ENCODE measurements at regions not wholly inside any gene's neighbourhood (a gene's known extent, or its start where the extent isn't known, plus 50 kb on each side); places are given as distances from the start of the nearest gene placed in this dataset.
"Not testable (repeated sequence)": the region's sequence is repeated elsewhere in the genome, so short reads cannot be mapped to it uniquely, and the experiment has no call there.

GRCh38 chr1:4486408-4487120 lies 167.8 kb upstream of the AJAP1 start:
- intact Hi-C loops (cut with DNase I): no loop called here
- DNase-seq: no peak
- WGBS (ENCODE audit: insufficient coverage, low coverage, low lambda C conversion rate, missing lambda C conversion rate): 79% methylated on average over 13 of the region's 22 CpGs

GRCh38 chr1:4488018-4488417 lies 166.4 kb upstream of the AJAP1 start:
- H3K27me3 ChIP-seq: no peaks in the 10 kb centered on the region
- H3K4me3 ChIP-seq: no peak overlapping the region
- no peak for ATAC-seq
- no peaks in the 10 kb centered on the region for H3K36me3 ChIP-seq
- no peaks in the 10 kb centered on the region for H3K4me1 ChIP-seq
- intact Hi-C loops (cut with DNase I): no loop called here
- no peak for DNase-seq
- H3K9me3 ChIP-seq: no peaks in the 10 kb centered on the region
- TF ChIP-seq POLR2A (IDR thresholded peaks at IDR 0.05): no peak
- no peak for TF ChIP-seq CTCF (IDR thresholded peaks at IDR 0.05)
- WGBS (ENCODE audit: insufficient coverage, low coverage, low lambda C conversion rate, missing lambda C conversion rate): 30% methylated on average over 5 of the region's 7 CpGs
- no peak overlapping the region for H3K27ac ChIP-seq

More at GRCh38 chr1:4486408-4487120, 167.8 kb upstream of the AJAP1 start:
- Histone ChIP-seq H3K27ac (no peak overlapping the region), H3K27me3 (no peaks in the 10 kb centered on the region), H3K4me1 (no peaks in the 10 kb centered on the region), H3K36me3 (no peaks in the 10 kb centered on the region), H3K4me3 (no peak overlapping the region), H3K9me3 (no peaks in the 10 kb centered on the region)
- ATAC-seq: no peak
- no peak for TF ChIP-seq CTCF (IDR thresholded peaks at IDR 0.05)
- no peak for TF ChIP-seq POLR2A (IDR thresholded peaks at IDR 0.05)

- 45% methylated on average over 2 of the region's 7 CpGs for WGBS (ENCODE audit: insufficient coverage, low coverage, low lambda C conversion rate, missing lambda C conversion rate)
- Histone ChIP-seq H3K4me3 (no peak overlapping the region), H3K9me3 (no peaks in the 10 kb centered on the region), H3K36me3 (no peaks in the 10 kb centered on the region), H3K27me3 (no peaks in the 10 kb centered on the region), H3K4me1 (no peaks in the 10 kb centered on the region), H3K27ac (no peak overlapping the region)
- DNase-seq: no peak
- intact Hi-C loops (cut with DNase I): no loop called here
- ATAC-seq: no peak
- no peak for TF ChIP-seq POLR2A (IDR thresholded peaks at IDR 0.05)
- TF ChIP-seq CTCF (IDR thresholded peaks at IDR 0.05): no peak
Measured at GRCh38 chr1:4489486-4489885, 164.9 kb upstream of the AJAP1 start.

GRCh38 chr1:4489992-4490391 lies 164.4 kb upstream of the AJAP1 start:
- ATAC-seq: not testable (repeated sequence)

GRCh38 chr1:4494027-4494426 lies 160.4 kb upstream of the AJAP1 start:
- DNase-seq (no peak), ATAC-seq (no peak)
- H3K27ac ChIP-seq: no peak overlapping the region
- H3K9me3 ChIP-seq: no peaks in the 10 kb centered on the region
- TF ChIP-seq CTCF (IDR thresholded peaks at IDR 0.05): no peak
- no peak for TF ChIP-seq POLR2A (IDR thresholded peaks at IDR 0.05)
- intact Hi-C loops (cut with DNase I): no loop called here
- H3K4me3 ChIP-seq: no peak overlapping the region
- H3K36me3 ChIP-seq: no peaks in the 10 kb centered on the region
- H3K4me1 ChIP-seq: no peaks in the 10 kb centered on the region
- H3K27me3 ChIP-seq: no peaks in the 10 kb centered on the region
- WGBS (ENCODE audit: insufficient coverage, low coverage, low lambda C conversion rate, missing lambda C conversion rate): no CpG with 5 or more reads among the region's 5 CpGs

More at GRCh38 chr1:4489992-4490391, 164.4 kb upstream of the AJAP1 start:
- H3K4me3 ChIP-seq; H3K36me3 ChIP-seq; H3K27me3 ChIP-seq; H3K27ac ChIP-seq; H3K9me3 ChIP-seq; H3K4me1 ChIP-seq; DNase-seq; intact Hi-C loops (cut with DNase I): not testable (repeated sequence)

Data from right lobe of liver (tissue), 6 donors.